Natural killer cell treated with Interleukin-12 subunit alpha and Interleukin-12 subunit beta and Interleukin-15 and Interleukin-18, amount 100 ng/mL, for 72 hours (primary cell): ENCODE measurements at regions not wholly inside any gene's neighbourhood (a gene's known extent, or its start where the extent isn't known, plus 50 kb on each side); places are given as distances from the start of the nearest gene placed in this dataset.
"Not testable (repeated sequence)": the region's sequence is repeated elsewhere in the genome, so short reads cannot be mapped to it uniquely, and the experiment has no call there.

Experiments
- ATAC-seq, 2 donors: fragments of 150-1000 bp; cut with Tn5 transposase in 1 of 2; sonication (Bioruptor Pico), chemical (Tn5 transposase) in 1 of 2; 2 replicates each; pipeline ENCODE4 v1.10.0; 2021
- DNase-seq: peaks from one replicate; pipeline ENCODE4 v3.0.0; 2022; ENCODE audit warnings: low spot score
- H3K27ac Mint-ChIP-seq, 2 donors: 1 replicate in 1 of 2; 2 replicates in 1 of 2; pipeline ENCODE4 v1.8.0; 2022; ENCODE audit warnings: mixed read lengths in 2 of 2, mild to moderate bottlenecking in 1 of 2, moderate library complexity in 1 of 2
- H3K27me3 Mint-ChIP-seq, 2 donors: 1 replicate in 1 of 2; 2 replicates in 1 of 2; pipeline ENCODE4 v1.8.0; 2022; ENCODE audit warnings: mixed read lengths in 2 of 2
- H3K36me3 Mint-ChIP-seq: one replicate; pipeline ENCODE4 v1.8.0; 2022; ENCODE audit warnings: mixed read lengths
- H3K4me1 Mint-ChIP-seq, 2 donors: 1 replicate in 1 of 2; 2 replicates in 1 of 2; pipeline ENCODE4 v1.8.0; 2022; ENCODE audit warnings: low read depth in 2 of 2, mixed read lengths in 2 of 2, mild to moderate bottlenecking in 1 of 2
- H3K4me3 Mint-ChIP-seq: one replicate; pipeline ENCODE4 v1.8.0; 2022; ENCODE audit warnings: mixed read lengths
- H3K9me3 Mint-ChIP-seq: 2 replicates; pipeline ENCODE4 v1.8.0; 2022; ENCODE audit warnings: mixed read lengths

DNA sequence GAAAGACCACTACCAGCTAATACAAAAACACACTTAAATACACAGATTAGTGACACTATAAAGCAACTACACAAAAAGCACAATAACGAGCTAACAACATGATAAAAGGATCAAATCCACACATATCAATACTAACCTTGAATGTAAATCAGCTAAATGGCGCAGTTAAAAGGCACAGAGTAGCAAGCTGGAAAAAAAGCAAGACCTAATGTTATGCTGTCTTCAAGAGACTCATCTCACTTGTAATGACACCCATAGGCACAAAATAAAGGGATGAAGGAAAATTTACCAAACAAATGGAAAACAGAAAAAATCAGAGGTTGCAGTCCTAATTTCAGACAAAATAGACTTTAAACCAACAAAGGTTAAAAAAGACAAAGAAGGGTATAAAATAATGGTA lies 86.3 kb downstream of the NUS1 start:
- H3K27ac Mint-ChIP-seq, result no peak overlapping the region
- H3K4me3 Mint-ChIP-seq, result no peak overlapping the region
- ATAC-seq (no peak), DNase-seq (no peak)
- peaks cover 13% of the 10 kb centered on the region for H3K9me3 Mint-ChIP-seq
- H3K36me3 Mint-ChIP-seq, result no peaks in the 10 kb centered on the region
- no peaks in the 10 kb centered on the region for H3K4me1 Mint-ChIP-seq
- no peaks in the 10 kb centered on the region for H3K27me3 Mint-ChIP-seq

GRCh38 chr6:117771403-117771802 lies 96.1 kb downstream of the NUS1 start:
- peaks cover 2% of the 10 kb centered on the region for H3K9me3 Mint-ChIP-seq
- DNase-seq (no peak), ATAC-seq (no peak)
- no peaks in the 10 kb centered on the region for H3K4me1 Mint-ChIP-seq
- no peak overlapping the region for H3K27ac Mint-ChIP-seq
- H3K4me3 Mint-ChIP-seq, result no peak overlapping the region
- peaks cover 13 to 15% of the 10 kb centered on the region in 2 donors for H3K27me3 Mint-ChIP-seq
- H3K36me3 Mint-ChIP-seq, result no peaks in the 10 kb centered on the region

GRCh38 chr6:117776441-117776840 lies 101.2 kb downstream of the NUS1 start:
- no peaks in the 10 kb centered on the region for H3K36me3 Mint-ChIP-seq
- H3K9me3 Mint-ChIP-seq, result no peaks in the 10 kb centered on the region
- ATAC-seq, result no peak
- H3K4me3 Mint-ChIP-seq, result no peak overlapping the region
- DNase-seq, result no peak
- no peak overlapping the region for H3K27ac Mint-ChIP-seq
- peaks cover 21 to 32% of the 10 kb centered on the region in 2 donors for H3K27me3 Mint-ChIP-seq
- no peaks in the 10 kb centered on the region for H3K4me1 Mint-ChIP-seq

GRCh38 chr6:117781550-117781949 lies 106.3 kb downstream of the NUS1 start:
- no peak for DNase-seq
- Mint-ChIP-seq H3K27ac (no peak overlapping the region), H3K4me3 (no peak overlapping the region), H3K4me1 (no peaks in the 10 kb centered on the region), H3K36me3 (no peaks in the 10 kb centered on the region), H3K9me3 (no peaks in the 10 kb centered on the region), H3K27me3 (peaks cover 15 to 27% of the 10 kb centered on the region in 2 donors)
- ATAC-seq, result no peak

DNA sequence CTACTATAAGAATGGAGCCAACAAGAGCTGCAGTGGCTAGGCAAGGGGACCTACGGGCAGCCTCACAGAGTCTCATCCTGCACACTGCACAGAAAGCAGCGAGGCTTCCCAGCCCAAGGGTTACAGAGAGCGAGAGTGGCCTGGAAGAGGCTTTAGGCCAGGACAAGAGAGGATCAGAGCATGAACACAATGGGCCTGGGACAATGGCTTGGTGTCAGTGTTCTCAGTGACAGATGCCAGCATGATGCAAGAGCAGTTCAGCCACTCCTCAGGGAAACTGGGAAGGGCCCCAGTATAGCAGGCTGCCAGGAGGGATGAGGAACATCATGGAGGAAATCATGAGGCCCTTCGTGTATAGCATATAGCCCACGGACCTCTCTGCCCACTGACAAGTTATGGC lies 108.0 kb downstream of the NUS1 start:
- no peaks in the 10 kb centered on the region for H3K4me1 Mint-ChIP-seq
- H3K4me3 Mint-ChIP-seq, result no peak overlapping the region
- peak in 1 of 2 donors; percentile 32 for ATAC-seq

GRCh38 chr6:117791012-117791411 lies 115.7 kb downstream of the NUS1 start:
- no peaks in the 10 kb centered on the region for H3K4me1 Mint-ChIP-seq
- no peak for DNase-seq
- no peak overlapping the region for H3K27ac Mint-ChIP-seq
- ATAC-seq, result no peak
- peaks cover 3 to 7% of the 10 kb centered on the region in 2 donors for H3K27me3 Mint-ChIP-seq
- H3K9me3 Mint-ChIP-seq, result peaks cover 3% of the 10 kb centered on the region
- no peaks in the 10 kb centered on the region for H3K36me3 Mint-ChIP-seq
- H3K4me3 Mint-ChIP-seq, result no peak overlapping the region

More for the DNA sequence above, 108.0 kb downstream of the NUS1 start:
- H3K27ac Mint-ChIP-seq, result no peak overlapping the region
- no peak for DNase-seq
- peaks cover 12 to 19% of the 10 kb centered on the region in 2 donors for H3K27me3 Mint-ChIP-seq
- no peaks in the 10 kb centered on the region for H3K36me3 Mint-ChIP-seq
- no peaks in the 10 kb centered on the region for H3K9me3 Mint-ChIP-seq

- Mint-ChIP-seq H3K27ac (no peak overlapping the region), H3K4me1 (no peaks in the 10 kb centered on the region), H3K4me3 (no peak overlapping the region), H3K36me3 (no peaks in the 10 kb centered on the region), H3K27me3 (peaks cover 0 to 7% of the 10 kb centered on the region in 2 donors), H3K9me3 (peaks cover 3% of the 10 kb centered on the region)
- ATAC-seq (no peak), DNase-seq (no peak)
Observed at GRCh38 chr6:117795234-117795633, 111.8 kb upstream of the SLC35F1 start.

- not testable (repeated sequence) for H3K27ac Mint-ChIP-seq, H3K4me3 Mint-ChIP-seq, H3K4me1 Mint-ChIP-seq, DNase-seq, H3K27me3 Mint-ChIP-seq, H3K36me3 Mint-ChIP-seq, ATAC-seq, H3K9me3 Mint-ChIP-seq
Observed at GRCh38 chr6:117798819-117799218, 108.2 kb upstream of the SLC35F1 start.

GRCh38 chr6:117810269-117810668 lies 96.8 kb upstream of the SLC35F1 start:
- H3K4me3 Mint-ChIP-seq, result no peak overlapping the region
- peaks cover 6% of the 10 kb centered on the region for H3K9me3 Mint-ChIP-seq
- H3K4me1 Mint-ChIP-seq, result no peaks in the 10 kb centered on the region
- no peak for DNase-seq
- H3K36me3 Mint-ChIP-seq, result no peaks in the 10 kb centered on the region
- no peak for ATAC-seq
- H3K27me3 Mint-ChIP-seq, result peaks cover 0 to 15% of the 10 kb centered on the region in 2 donors
- no peak overlapping the region for H3K27ac Mint-ChIP-seq

DNA sequence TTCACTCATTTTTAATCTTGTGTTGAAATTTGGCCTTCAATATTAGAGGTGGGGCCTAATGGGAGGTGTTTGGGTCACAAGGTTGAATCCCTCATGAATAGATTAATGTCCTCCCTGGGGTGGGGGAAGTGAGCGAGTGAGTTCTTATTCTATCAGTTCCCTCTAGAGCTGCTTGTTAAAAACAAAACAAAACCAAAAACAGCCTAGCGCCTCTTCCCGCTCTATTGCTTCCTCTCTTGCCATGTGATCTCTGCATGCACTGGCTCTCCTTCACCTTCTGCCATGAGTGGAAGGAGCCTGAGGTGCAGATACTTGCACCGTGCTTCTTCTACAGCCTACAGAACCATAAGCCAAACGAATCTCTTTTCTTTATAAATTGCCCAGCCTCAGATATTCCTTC lies 89.6 kb upstream of the SLC35F1 start:
- no peaks in the 10 kb centered on the region for H3K4me1 Mint-ChIP-seq
- no peak overlapping the region for H3K4me3 Mint-ChIP-seq
- DNase-seq, result no peak
- no peaks in the 10 kb centered on the region for H3K36me3 Mint-ChIP-seq
- H3K27ac Mint-ChIP-seq, result no peak overlapping the region
- peaks cover 3% of the 10 kb centered on the region for H3K9me3 Mint-ChIP-seq
- peaks cover 0 to 14% of the 10 kb centered on the region in 2 donors for H3K27me3 Mint-ChIP-seq
- ATAC-seq, result no peak

DNA sequence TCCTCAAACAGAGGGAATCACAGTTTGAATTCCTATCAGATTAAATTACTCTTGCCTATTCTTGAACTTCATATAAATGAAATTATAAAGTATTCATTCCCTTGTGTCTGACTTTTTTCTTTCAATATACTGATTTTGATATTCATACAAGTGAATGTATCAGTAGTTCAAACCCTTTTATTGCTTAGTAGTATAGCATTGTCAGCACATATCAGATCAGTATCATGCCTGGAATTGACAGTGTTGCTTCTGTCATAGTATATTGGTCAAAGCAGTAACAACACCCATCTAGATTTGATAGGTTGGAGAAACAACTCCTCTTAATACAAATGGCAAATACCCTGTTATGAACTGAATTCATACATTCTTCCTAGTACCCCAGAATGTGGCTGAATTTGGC lies 89.1 kb upstream of the SLC35F1 start:
- ATAC-seq (no peak), DNase-seq (no peak)
- H3K36me3 Mint-ChIP-seq, result no peaks in the 10 kb centered on the region
- no peak overlapping the region for H3K4me3 Mint-ChIP-seq
- peaks cover 0 to 14% of the 10 kb centered on the region in 2 donors for H3K27me3 Mint-ChIP-seq
- peaks cover 3% of the 10 kb centered on the region for H3K9me3 Mint-ChIP-seq
- H3K4me1 Mint-ChIP-seq, result no peaks in the 10 kb centered on the region
- H3K27ac Mint-ChIP-seq, result no peak overlapping the region

- H3K9me3 Mint-ChIP-seq, result peaks cover 3% of the 10 kb centered on the region
- ATAC-seq, result no peak
- H3K4me3 Mint-ChIP-seq, result no peak overlapping the region
- peaks cover 0 to 14% of the 10 kb centered on the region in 2 donors for H3K27me3 Mint-ChIP-seq
- no peaks in the 10 kb centered on the region for H3K36me3 Mint-ChIP-seq
- H3K27ac Mint-ChIP-seq, result no peak overlapping the region
- H3K4me1 Mint-ChIP-seq, result no peaks in the 10 kb centered on the region
- DNase-seq, result no peak
Observed at GRCh38 chr6:117818449-117818848, 88.6 kb upstream of the SLC35F1 start.

DNA sequence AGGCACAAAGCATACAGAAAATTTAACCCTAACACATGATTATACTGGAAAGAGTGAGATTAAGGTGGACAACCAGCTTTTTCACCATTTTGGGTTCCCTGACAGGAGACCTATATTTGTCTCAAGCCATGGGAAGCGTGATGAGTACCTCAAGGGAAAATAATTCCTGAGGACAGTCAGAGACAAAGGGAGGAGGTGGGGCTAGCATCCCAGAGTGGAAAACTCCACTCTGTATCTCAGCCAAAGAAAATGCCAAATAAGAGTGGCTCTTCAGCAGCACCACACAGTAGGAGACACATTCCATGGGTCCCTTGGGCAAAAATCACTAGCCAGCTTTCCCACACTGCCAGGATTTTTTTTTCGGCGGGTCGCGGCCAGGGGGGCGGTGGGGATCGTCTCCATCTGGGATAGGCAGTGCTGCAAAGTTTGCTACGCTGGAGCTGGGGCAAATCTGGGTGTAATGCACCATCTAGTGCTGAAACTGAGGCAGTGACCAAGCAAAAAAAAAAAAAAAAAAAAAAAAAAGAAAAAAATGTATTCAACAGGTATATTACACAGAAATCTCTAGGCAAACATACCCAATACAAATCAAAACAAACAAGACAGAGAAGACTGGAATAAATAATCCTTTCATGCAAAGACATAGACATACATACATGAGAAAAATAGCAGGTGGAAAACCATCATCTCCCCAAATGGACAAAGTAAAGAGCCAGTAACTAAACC lies 77.3 kb upstream of the SLC35F1 start:
- Mint-ChIP-seq H3K27me3 (peaks cover 17 to 46% of the 10 kb centered on the region in 2 donors), H3K27ac (no peak overlapping the region)
- DNase-seq, result no peak

GRCh38 chr6:117837261-117837660 lies 69.8 kb upstream of the SLC35F1 start:
- no peaks in the 10 kb centered on the region for H3K4me1 Mint-ChIP-seq
- H3K27ac Mint-ChIP-seq, result no peak overlapping the region
- H3K4me3 Mint-ChIP-seq, result no peak overlapping the region
- H3K27me3 Mint-ChIP-seq, result peaks cover 0 to 16% of the 10 kb centered on the region in 2 donors
- DNase-seq (no peak), ATAC-seq (no peak)
- H3K36me3 Mint-ChIP-seq, result no peaks in the 10 kb centered on the region
- H3K9me3 Mint-ChIP-seq, result no peaks in the 10 kb centered on the region

More for the DNA sequence above, 77.3 kb upstream of the SLC35F1 start:
- Mint-ChIP-seq H3K4me1 (no peaks in the 10 kb centered on the region), H3K9me3 (peaks cover 5% of the 10 kb centered on the region), H3K36me3 (no peaks in the 10 kb centered on the region), H3K4me3 (no peak overlapping the region)
- ATAC-seq, result no peak

DNA sequence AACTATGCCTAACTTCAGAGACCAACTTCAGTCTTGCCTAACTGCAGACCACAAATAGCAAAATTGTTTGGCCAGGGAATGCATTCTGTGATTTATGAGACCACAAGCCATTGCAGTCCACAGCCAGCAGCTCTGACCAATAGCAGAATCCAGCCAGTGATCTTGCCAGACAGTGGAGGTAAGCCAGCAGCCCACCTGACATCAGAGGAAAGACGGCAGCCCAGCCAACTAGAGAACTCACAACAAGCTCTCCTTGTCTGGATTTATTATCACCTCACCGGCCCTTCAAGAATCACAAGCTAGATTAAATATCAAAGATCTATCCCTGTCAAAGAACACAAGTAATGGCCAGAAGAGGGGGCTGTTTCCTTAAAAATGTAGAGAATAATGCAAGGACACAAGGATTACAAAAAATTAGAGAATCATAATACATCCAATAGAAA lies 66.5 kb upstream of the SLC35F1 start:
- Mint-ChIP-seq H3K27me3 (no peaks in the 10 kb centered on the region), H3K4me3 (no peak overlapping the region), H3K9me3 (peaks cover 4% of the 10 kb centered on the region), H3K36me3 (no peaks in the 10 kb centered on the region), H3K27ac (no peak overlapping the region), H3K4me1 (no peaks in the 10 kb centered on the region)
- ATAC-seq, result no peak
- no peak for DNase-seq
